Esophagus muscularis mucosa (tissue), 4 donors: ENCODE measurements at regions not wholly inside any gene's neighbourhood (a gene's known extent, or its start where the extent isn't known, plus 50 kb on each side); places are given as distances from the start of the nearest gene placed in this dataset.

Source experiments
- DNase-seq: peaks from one replicate; pipeline ENCODE4 v3.0.0-alpha.2; 2017; ENCODE audit errors: extremely low spot score
- H3K27ac ChIP-seq, 4 donors: fragments of 200-600 bp; sonication (generic); replicated peaks in 1 of 4; 1 replicate in 3 of 4; 2 replicates in 1 of 4; pipeline ENCODE4 v1.5.1; 2016 to 2019; ENCODE audit warnings: mild to moderate bottlenecking in 1 of 4
- H3K27me3 ChIP-seq, 4 donors: fragments of 200-600 bp; sonication (generic); one replicate each; pipeline versions ENCODE4 v1.5.1 to v1.6.0; 2016 to 2019
- H3K36me3 ChIP-seq, 4 donors: fragments of 200-600 bp; sonication (generic); one replicate each; pipeline ENCODE4 v1.5.1; 2016 to 2019
- H3K4me1 ChIP-seq, 4 donors: fragments of 200-600 bp; sonication (generic); one replicate each; pipeline ENCODE4 v1.5.1; 2016 to 2019
- H3K4me3 ChIP-seq, 4 donors: fragments of 200-600 bp; sonication (generic); 1 replicate in 2 of 4; 2 replicates in 2 of 4; pipeline ENCODE4 v1.5.1; 2016 to 2019; ENCODE audit warnings: mild to moderate bottlenecking in 4 of 4, moderate library complexity in 1 of 4
- H3K9me3 ChIP-seq, 4 donors: fragments of 200-600 bp; sonication (generic); 1 replicate in 3 of 4; 2 replicates in 1 of 4; pipeline ENCODE4 v1.5.1; 2016 to 2019
- EP300 ChIP-seq: sonication (generic); formaldehyde crosslinking; IDR thresholded peaks from one replicate; pipeline ENCODE4 v1.6.1; 2017; ENCODE audit warnings: antibody characterized with exemption
- POLR2A ChIP-seq: fragments of 450-650 bp; IDR thresholded peaks from one replicate; pipeline ENCODE4 v1.6.1; 2017; ENCODE audit warnings: antibody characterized with exemption, moderate library complexity, mild to moderate bottlenecking, low read depth
- POLR2AphosphoS5 ChIP-seq, 2 donors: sonication (generic); formaldehyde crosslinking; IDR thresholded peaks; one replicate each; pipeline ENCODE4 v1.6.1; 2017; ENCODE audit warnings: antibody characterized with exemption in 2 of 2
- WGBS: methylation state at CpG from one replicate; pipeline ENCODE4 v1.1.5; 2018; 5-methylcytosine and 5-hydroxymethylcytosine counted together
- intact Hi-C: fragments of 100-400 bp; cut with DNase I; formaldehyde crosslinking; loops from one replicate; pipeline ENCODE4 v1.15.1; 2023
- TF ChIP-seq, protein P1 (sequence below), 3 experiments: fragments of 200-600 bp in 2 of 3; fragments of 450-650 bp in 1 of 3; sonication (generic) in 2 of 3; IDR thresholded peaks; one replicate each; pipeline ENCODE4 v1.5.1; 2017 to 2019; ENCODE audit warnings: antibody characterized with exemption in 3 of 3, mild to moderate bottlenecking in 2 of 3, moderate library complexity in 1 of 3

DNA sequence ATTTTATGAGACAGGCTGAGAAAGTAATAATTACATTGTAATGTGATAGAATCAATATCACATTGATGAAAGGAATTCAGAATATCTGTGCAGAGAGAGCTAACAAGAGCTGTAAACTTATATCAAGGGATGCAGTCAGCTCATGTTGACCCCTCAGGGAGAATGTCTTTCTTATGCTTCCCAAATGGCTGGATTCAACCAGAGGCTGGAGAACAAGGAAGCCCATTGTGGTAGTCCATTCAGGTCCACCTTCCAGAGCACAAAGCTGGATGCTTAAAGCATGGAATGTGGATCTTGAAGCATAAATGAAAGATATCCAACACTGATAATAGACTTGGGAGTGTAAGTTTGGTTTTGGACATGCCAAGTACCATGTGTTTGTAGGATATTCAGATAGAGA is 220.0 kb downstream of the FIGN start:
- no peaks in the 10 kb centered on the region for H3K27me3 ChIP-seq
- peaks cover 0 to 4% (median 0%) of the 10 kb centered on the region in 4 donors for H3K9me3 ChIP-seq
- no peaks in the 10 kb centered on the region for H3K4me1 ChIP-seq
- no peak for DNase-seq
- H3K4me3 ChIP-seq: no peak overlapping the region
- no peaks in the 10 kb centered on the region for H3K36me3 ChIP-seq
- no peak overlapping the region for H3K27ac ChIP-seq
- TF ChIP-seq EP300 (no peak), POLR2A (no peak), POLR2AphosphoS5 (IDR thresholded peaks at IDR 0.05) (no peak)
- TF ChIP-seq, protein P1, sequence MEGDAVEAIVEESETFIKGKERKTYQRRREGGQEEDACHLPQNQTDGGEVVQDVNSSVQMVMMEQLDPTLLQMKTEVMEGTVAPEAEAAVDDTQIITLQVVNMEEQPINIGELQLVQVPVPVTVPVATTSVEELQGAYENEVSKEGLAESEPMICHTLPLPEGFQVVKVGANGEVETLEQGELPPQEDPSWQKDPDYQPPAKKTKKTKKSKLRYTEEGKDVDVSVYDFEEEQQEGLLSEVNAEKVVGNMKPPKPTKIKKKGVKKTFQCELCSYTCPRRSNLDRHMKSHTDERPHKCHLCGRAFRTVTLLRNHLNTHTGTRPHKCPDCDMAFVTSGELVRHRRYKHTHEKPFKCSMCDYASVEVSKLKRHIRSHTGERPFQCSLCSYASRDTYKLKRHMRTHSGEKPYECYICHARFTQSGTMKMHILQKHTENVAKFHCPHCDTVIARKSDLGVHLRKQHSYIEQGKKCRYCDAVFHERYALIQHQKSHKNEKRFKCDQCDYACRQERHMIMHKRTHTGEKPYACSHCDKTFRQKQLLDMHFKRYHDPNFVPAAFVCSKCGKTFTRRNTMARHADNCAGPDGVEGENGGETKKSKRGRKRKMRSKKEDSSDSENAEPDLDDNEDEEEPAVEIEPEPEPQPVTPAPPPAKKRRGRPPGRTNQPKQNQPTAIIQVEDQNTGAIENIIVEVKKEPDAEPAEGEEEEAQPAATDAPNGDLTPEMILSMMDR (IDR thresholded peaks at IDR 0.05): no peak
- intact Hi-C loops: no loop called here

DNA sequence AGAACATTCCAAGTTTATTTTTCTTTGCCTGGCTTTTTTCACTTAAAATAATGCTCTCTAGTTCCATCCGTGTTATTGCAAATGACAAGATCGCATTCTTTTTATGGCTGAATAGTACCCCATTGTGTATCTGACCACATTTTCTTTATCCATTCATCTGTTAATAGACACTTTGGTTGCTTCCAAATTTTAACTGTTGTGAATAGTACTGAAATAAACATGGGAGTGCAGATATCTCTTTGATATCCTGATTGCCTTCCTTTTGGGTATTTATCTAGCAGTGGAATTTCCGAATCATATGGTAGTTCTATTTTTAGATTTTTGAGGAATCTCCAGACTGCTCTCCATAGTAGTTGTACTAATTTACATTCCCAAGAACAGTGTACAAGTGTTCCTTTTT is 230.5 kb downstream of the FIGN start:
- H3K36me3 ChIP-seq: no peaks in the 10 kb centered on the region
- H3K9me3 ChIP-seq: peaks cover 0 to 5% (median 2%) of the 10 kb centered on the region in 4 donors
- TF ChIP-seq POLR2A (no peak), EP300 (no peak), POLR2AphosphoS5 (IDR thresholded peaks at IDR 0.05) (no peak)
- TF ChIP-seq, protein P1 (IDR thresholded peaks at IDR 0.05): no peak
- no peak overlapping the region for H3K27ac ChIP-seq
- H3K27me3 ChIP-seq: no peaks in the 10 kb centered on the region
- no peaks in the 10 kb centered on the region for H3K4me1 ChIP-seq
- no peak for DNase-seq
- 57% methylated on average over 3 of the region's 3 CpGs for WGBS
- intact Hi-C loops: no loop called here
- H3K4me3 ChIP-seq: no peak overlapping the region

DNA sequence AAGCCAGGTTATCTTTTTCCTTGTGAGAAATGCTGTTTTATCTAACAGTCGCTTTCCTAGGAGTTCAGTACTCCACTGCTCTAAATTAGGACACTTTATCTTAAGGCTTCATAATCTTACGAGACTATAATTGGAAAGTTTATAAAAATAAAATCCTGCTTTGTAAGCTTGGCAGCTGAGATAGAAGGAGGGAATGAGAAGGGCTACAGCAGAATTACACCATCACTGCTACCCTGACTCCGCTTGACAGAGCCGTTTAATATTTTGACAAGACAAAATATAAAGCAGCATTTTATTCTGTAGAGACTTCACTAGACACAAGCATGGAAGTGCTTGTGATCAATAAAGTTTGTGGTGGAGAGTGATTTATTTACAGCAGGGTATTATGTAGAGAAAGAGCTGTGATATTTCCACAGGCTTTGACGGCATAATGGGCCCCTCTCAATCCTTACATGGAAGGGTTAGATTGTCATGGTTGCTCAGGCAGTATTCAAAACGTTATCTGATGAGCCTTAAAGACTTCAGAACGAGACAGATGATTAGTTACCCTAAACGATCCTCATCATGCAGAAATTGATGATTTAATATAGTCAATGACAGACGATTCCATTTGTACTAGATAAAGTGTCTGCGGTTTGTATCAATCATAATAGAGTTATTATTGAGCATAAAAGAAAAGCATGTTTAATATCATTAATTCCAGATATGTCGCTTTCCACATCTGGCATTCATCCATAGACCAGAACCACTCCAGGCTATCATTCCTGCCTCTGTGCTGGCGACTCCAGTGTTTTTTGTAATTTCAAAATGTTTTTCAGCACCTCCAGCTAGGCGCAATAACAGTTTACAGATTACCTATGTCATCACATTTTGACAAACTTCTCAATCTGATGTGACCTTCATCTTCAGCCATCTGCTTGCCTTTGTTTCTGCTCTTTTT is 242.2 kb downstream of the FIGN start:
- intact Hi-C loops: no loop called here
- Histone ChIP-seq H3K4me3 (no peak overlapping the region), H3K9me3 (peaks cover 0 to 20% (median 5%) of the 10 kb centered on the region in 4 donors), H3K36me3 (no peaks in the 10 kb centered on the region), H3K27me3 (no peaks in the 10 kb centered on the region), H3K27ac (no peak overlapping the region), H3K4me1 (peaks cover 0 to 7% (median 0%) of the 10 kb centered on the region in 4 donors)
- DNase-seq: no peak
- WGBS: 56% methylated on average over 13 of the region's 13 CpGs
- TF ChIP-seq POLR2A (no peak), POLR2AphosphoS5 (IDR thresholded peaks at IDR 0.05) (no peak), EP300 (no peak)
- TF ChIP-seq, protein P1 (IDR thresholded peaks at IDR 0.05): no peak

DNA sequence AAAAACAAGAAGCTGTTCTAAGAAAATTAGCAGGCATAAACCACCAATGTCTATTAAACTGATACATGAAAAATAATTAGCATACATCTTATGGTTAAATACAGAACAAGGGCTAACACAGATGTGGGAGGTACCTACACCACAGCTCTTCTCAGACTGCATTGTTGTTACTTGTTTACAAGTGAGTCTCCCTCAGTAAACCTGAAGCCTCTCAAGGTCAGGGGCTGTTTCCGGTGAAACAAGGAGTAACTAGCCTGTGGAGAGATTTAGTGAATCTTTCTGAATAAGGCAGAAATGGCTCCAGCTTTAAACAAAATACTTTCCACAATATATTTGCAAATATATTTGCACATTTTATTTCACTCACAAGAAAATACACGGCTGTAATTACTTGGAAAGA is 244.0 kb downstream of the FIGN start:
- Histone ChIP-seq H3K27me3 (no peaks in the 10 kb centered on the region), H3K4me3 (no peak overlapping the region), H3K9me3 (peaks cover 0 to 3% (median 0%) of the 10 kb centered on the region in 4 donors), H3K4me1 (peaks cover 0 to 7% (median 0%) of the 10 kb centered on the region in 4 donors), H3K27ac (no peak overlapping the region), H3K36me3 (no peaks in the 10 kb centered on the region)
- TF ChIP-seq, protein P1 (IDR thresholded peaks at IDR 0.05): no peak
- TF ChIP-seq POLR2AphosphoS5 (IDR thresholded peaks at IDR 0.05) (no peak), POLR2A (no peak), EP300 (no peak)
- DNase-seq: no peak
- WGBS: 85% methylated on average over 2 of the region's 2 CpGs
- intact Hi-C loops: no loop called here
